Suprapubic skin (tissue), 4 donors: ENCODE measurements at regions not wholly inside any gene's neighbourhood (a gene's known extent, or its start where the extent isn't known, plus 50 kb on each side); places are given as distances from the start of the nearest gene placed in this dataset.

Source experiments
- EP300 ChIP-seq: sonication (generic); formaldehyde crosslinking; IDR thresholded peaks from one replicate; pipeline ENCODE4 v1.6.1; 2017; ENCODE audit warnings: antibody characterized with exemption
- POLR2A ChIP-seq, 2 donors: fragments of 450-650 bp; IDR thresholded peaks; one replicate each; pipeline ENCODE4 v1.6.1; 2017; ENCODE audit warnings: antibody characterized with exemption in 2 of 2, mild to moderate bottlenecking in 2 of 2, moderate library complexity in 2 of 2
- POLR2AphosphoS5 ChIP-seq, 3 donors: sonication (generic); formaldehyde crosslinking; IDR thresholded peaks; one replicate each; pipeline ENCODE4 v1.6.1; 2017; ENCODE audit warnings: antibody characterized with exemption in 3 of 3
- TF ChIP-seq, protein P1 (sequence below), 2 donors: fragments of 200-600 bp in 1 of 2; fragments of 450-650 bp in 1 of 2; sonication (generic) in 1 of 2; IDR thresholded peaks; one replicate each; pipeline ENCODE4 v1.5.1; 2016 to 2019; ENCODE audit warnings: antibody characterized with exemption in 2 of 2, mild to moderate bottlenecking in 1 of 2, moderate library complexity in 1 of 2

DNA sequence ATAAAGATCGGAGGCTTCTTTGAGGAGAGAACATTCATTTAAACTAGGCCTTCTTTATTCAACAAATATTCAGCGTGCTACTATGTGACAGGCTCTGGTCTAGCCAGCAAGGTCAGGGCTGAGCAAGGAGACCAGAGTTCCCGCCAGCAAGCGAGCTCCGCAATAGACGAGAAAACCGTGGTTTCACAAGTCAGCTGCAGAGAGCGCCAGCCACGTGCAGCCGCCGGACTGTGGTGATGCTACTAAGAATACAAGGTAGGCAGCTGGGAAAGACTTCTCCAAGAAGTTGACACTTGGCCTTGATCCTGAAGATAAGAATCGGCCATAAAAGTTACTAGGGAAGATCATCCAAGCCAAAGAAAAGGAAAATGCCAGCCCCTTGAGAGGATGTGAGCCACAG, 533.7 kb upstream of the SALL3 start:
- TF ChIP-seq, protein P1, sequence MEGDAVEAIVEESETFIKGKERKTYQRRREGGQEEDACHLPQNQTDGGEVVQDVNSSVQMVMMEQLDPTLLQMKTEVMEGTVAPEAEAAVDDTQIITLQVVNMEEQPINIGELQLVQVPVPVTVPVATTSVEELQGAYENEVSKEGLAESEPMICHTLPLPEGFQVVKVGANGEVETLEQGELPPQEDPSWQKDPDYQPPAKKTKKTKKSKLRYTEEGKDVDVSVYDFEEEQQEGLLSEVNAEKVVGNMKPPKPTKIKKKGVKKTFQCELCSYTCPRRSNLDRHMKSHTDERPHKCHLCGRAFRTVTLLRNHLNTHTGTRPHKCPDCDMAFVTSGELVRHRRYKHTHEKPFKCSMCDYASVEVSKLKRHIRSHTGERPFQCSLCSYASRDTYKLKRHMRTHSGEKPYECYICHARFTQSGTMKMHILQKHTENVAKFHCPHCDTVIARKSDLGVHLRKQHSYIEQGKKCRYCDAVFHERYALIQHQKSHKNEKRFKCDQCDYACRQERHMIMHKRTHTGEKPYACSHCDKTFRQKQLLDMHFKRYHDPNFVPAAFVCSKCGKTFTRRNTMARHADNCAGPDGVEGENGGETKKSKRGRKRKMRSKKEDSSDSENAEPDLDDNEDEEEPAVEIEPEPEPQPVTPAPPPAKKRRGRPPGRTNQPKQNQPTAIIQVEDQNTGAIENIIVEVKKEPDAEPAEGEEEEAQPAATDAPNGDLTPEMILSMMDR (IDR thresholded peaks at IDR 0.05): no peak
- TF ChIP-seq POLR2A (IDR thresholded peaks at IDR 0.05): no peak
- TF ChIP-seq POLR2AphosphoS5 (IDR thresholded peaks at IDR 0.05): no peak
- no peak for TF ChIP-seq EP300
